GM19397 (cell line): ENCODE measurements at regions not wholly inside any gene's neighbourhood (a gene's known extent, or its start where the extent isn't known, plus 50 kb on each side); places are given as distances from the start of the nearest gene placed in this dataset.
"Not testable (repeated sequence)": the region's sequence is repeated elsewhere in the genome, so short reads cannot be mapped to it uniquely, and the experiment has no call there.

Source experiments
- ATAC-seq: cut with Tn5 transposase; IDR thresholded peaks from one replicate; pipeline ENCODE4 v1.9.1; 2021; ENCODE audit warnings: mild to moderate bottlenecking, moderate library complexity; ENCODE audit not compliant: unreplicated experiment

- not testable (repeated sequence) for ATAC-seq
Observed at GRCh38 chr2:131639001-131639620, 111.4 kb downstream of the CCDC74A start.

GRCh38 chr2:131641414-131642206, 113.9 kb downstream of the CCDC74A start:
- ATAC-seq: no peak

DNA sequence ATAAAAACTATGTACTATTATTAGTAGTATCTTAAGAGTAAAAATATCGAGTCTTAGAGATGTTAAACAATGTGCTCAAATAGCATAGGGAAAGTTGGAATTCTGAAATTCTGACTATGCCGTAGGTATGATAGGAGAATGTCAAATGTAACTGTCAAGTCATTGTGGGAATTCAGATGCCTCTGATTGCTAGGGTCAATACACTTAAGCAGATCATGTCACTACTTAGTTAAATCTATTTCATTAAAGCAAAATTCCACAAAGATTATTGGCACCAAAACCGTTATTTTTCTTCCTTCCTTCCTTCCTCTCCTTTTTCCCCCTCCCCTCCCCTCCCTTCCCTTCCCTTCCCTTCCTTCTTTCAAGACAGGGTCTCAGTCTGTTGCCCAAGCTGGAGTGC, 115.5 kb downstream of the CCDC74A start:
- ATAC-seq: not testable (repeated sequence)

DNA sequence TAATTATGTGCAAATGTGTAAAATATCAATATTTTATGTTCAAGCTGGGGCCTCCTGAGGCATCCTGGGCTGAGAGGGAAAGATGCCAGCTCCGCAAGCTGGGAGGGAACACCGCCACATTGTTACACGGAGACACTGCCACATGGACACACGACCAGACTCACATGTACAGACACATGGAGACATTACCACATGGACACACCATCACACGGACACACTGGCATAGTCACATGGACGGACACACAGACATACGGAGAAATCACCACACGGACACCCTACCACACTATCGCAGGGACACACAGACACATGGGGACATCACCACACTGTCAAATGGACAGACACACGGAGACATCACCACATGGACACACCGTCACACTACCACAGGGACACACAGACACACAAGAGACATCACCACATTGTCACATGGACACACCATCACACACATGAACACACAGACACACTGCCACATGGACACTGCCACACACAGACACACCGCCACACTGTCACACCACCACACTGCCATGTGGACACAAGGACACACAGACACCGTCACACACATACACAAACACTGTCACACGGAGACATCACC, 117.6 kb downstream of the CCDC74A start:
- no peak for ATAC-seq

DNA sequence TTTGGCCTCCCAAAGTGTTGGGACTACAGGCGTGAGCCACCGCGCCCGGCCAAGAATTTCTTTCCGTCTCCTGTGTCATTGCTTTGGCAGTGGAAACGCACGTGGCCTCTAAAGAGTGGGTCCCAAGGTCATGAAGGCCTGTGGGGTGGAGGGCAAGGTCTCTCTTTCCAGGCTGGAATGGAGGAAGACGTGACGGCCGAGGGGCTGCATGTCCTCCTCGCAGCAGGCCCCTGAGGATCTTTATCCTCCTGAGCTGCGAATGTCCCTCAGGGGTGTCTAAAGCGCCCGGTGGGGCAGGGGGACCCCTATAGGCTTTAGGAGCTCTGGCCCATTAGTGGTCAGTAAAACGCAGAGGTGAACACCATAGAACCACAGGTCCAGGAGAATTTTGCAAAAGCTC, 118.5 kb downstream of the CCDC74A start:
- not testable (repeated sequence) for ATAC-seq

DNA sequence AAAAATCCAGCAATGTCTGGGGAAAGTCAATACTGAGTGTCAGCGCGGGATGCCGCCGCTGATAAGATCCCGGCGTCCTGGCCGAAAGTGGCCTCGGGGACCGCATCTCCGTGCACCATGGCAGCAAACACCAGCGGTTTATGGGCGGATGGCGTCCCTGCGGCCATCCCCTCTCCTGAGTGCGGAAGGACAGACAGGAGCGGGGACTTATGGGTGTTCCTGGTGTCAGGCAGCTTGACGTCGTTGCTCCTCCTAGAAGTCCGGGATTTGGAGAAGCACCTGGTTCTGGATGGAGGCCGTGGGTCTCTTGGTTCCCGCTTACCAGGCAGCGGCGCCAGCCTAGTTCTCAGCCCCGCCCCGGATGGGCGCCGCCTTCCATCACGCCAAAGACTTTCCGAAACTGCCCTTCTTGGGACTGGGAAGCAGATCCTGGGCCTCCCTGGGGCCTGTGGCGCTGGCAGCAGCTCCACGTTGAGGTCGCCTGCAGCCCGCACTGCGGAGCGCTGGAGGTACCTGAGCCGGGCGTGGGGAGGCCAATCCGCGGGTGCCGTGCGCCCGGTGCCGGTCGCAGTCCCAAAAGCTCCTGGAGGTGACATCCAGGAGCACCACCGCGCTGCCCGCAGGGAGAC, 119.1 kb downstream of the CCDC74A start:
- no peak for ATAC-seq

DNA sequence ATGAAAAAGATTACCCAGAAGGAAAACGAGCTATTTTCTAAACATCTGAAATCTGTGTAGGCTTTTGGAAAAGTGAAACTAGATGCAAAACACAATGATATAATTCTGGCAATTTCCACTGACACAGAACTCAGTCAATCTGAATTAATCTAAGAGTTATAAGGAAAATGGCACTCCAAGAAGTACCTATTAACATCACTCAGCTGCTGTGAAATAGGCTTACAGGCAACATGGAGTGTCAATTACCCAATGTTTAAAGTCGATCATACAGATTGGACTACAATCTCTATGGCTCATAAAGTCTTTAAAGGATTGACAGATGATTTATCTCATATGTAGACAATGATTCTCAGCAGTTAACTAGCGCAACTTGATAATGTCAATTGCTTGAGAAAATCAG, 120.9 kb downstream of the CCDC74A start:
- ATAC-seq: not testable (repeated sequence)

DNA sequence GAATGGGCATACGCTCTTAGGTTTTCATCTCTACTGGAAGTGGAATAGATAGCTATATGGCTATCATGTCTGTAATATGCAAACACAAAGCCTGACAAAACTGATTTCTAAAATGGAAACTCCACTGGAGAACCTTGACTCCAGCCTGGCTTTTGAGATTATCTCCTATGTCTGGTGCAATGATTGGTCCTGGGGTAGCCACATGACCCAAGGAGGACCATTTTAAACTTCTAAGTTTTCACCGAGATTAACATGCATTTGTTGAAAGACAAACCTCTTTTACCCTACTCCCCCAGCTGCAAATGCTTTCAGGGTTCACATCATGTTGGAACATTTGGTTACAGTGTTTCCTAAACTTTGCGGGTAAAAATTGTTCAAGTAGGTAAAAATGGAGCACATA, 124.6 kb downstream of the CCDC74A start:
- ATAC-seq: not testable (repeated sequence)

GRCh38 chr2:131654107-131654506, 126.4 kb downstream of the CCDC74A start:
- not testable (repeated sequence) for ATAC-seq

DNA sequence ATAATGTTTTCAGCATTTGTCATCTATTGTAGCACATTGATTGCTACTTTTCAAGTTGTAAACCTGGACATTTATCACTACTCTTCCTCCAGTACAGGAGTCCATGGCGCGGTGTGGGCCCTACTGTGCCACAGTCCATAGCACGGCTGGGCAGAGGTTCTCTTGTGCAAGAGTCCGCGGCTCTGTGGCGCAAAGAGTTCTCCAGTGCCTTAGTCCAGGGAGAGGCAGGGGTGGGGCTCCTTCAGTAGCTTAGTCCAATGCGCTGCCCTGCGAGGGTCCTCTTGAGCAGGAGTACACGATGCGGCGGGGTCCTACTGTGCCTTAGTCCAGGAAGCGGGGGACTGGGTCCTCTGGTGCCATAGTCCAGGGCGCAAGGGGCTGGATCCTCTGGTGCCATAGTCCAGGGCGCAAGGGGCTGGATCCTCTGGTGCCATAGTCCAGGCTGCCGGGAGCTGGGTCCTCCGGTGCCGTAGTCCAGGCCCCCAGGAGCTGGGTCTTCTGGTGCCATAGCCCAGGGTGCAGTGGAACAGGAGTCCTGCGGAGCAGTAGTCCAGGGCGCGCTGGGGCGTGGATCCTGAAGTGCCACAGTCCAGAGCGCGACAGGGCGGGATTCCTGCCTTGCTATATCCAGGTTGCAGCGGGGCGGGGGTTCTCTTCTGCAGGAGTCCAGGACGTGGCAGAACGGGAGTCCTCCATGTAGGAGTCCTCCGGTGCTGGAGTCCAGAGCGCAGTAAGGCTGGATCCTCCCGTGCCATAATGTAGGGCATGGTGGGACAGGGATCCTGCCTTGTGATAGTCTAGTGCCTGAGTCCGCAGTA, 129.3 kb downstream of the CCDC74A start:
- no peak for ATAC-seq

DNA sequence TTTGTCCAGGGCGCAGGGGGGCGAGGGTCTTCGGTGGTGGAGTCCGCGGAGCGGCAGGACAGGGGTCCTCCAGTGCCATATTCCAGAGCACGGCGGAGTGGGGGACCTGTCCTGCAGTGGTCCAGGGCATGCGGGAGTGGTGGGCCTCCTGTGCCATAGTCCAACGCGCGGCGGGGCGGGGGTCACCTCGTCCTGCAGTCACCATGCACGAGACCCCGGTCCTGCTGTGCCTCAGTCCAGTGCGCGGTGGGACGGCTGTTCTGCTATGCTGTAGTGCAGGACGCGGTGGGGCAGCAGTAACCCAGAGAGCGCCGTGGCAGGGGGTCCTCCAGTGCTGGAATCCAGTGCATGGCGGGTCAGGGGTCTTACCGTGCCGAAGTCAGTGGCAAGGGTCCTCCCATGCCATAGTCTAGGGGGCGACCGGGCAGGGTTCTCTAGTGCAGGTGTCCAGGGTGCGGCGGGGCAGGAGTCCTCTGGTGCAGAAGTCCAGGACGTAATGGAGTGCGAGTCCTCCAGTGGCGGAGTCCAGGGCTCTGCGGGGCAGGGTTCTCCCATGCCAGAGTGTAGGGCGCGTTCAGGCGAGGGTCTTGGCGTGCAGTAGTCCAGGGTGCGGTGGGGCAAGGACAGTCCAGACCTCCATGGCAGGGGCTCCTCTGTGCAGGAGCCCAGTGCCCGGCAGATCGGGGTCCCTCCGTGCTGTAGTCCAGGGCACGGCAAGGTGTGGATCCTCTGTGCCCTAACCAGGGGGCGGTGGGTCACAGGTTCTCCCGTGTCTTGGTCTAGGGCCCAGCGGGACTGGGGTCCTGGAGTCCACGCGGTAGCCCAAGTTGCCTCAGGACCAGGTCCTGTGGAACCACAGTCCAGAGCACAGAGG, 130.4 kb downstream of the CCDC74A start:
- ATAC-seq: no peak

- ATAC-seq: no peak
Observed at GRCh38 chr2:131658769-131659131, 131.1 kb downstream of the CCDC74A start.

GRCh38 chr2:131659168-131659572, 131.5 kb downstream of the CCDC74A start:
- no peak for ATAC-seq

GRCh38 chr2:131661101-131661782, 133.6 kb downstream of the CCDC74A start:
- ATAC-seq: not testable (repeated sequence)

GRCh38 chr2:131661884-131662535, 134.3 kb downstream of the CCDC74A start:
- ATAC-seq: not testable (repeated sequence)

DNA sequence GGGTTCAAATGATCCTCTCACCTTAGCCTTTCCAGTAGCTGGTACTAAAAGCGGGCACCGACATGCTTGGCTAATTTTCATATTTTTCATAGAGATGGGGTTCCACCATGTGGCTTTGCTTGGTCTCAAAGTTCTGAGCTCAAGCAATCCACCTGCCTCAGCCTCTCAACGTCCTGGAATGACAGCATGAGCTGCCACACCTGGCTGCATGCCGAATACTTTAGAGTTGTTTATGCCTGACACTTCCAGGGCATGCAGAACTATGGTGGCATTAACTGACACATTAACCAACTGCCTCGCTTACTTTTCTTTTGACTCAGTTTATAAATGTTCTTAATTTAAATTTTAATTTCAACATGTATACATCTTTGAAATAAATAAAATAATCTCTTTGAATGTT, 135.8 kb downstream of the CCDC74A start:
- not testable (repeated sequence) for ATAC-seq

GRCh38 chr2:131665716-131666115, 138.0 kb downstream of the CCDC74A start:
- ATAC-seq: not testable (repeated sequence)

- ATAC-seq: not testable (repeated sequence)
Observed at GRCh38 chr2:131668794-131669540, 141.3 kb downstream of the CCDC74A start.
